H9 (cell line): ENCODE measurements at regions not wholly inside any gene's neighbourhood (a gene's known extent, or its start where the extent isn't known, plus 50 kb on each side); places are given as distances from the start of the nearest gene placed in this dataset.

Experiments
- DNase-seq: peaks from one replicate; pipeline ENCODE4 v3.0.0-alpha.2; 2017
- H2AFZ ChIP-seq: one replicate; pipeline ENCODE4 v1.6.1; 2013; ENCODE audit warnings: mild to moderate bottlenecking, low read length, control low read depth, moderate library complexity
- H2AK5ac ChIP-seq: 2 replicates; pipeline ENCODE4 v1.6.1; 2013; ENCODE audit warnings: low read length, control low read depth, mixed read lengths; ENCODE audit not compliant: insufficient read length
- H2BK120ac ChIP-seq: one replicate; pipeline ENCODE4 v1.6.1; 2013; ENCODE audit warnings: low read depth, mild to moderate bottlenecking, low read length, control low read depth, inconsistent platforms; ENCODE audit not compliant: poor library complexity, severe bottlenecking
- H2BK12ac ChIP-seq: 2 replicates; pipeline ENCODE4 v1.6.1; 2013; ENCODE audit warnings: low read length, control low read depth, mixed read lengths, low read depth; ENCODE audit not compliant: insufficient read length
- H2BK15ac ChIP-seq: 2 replicates; pipeline ENCODE4 v1.6.1; 2013; ENCODE audit warnings: low read depth, low read length, control low read depth
- H2BK20ac ChIP-seq: one replicate; pipeline ENCODE4 v1.6.1; 2013; ENCODE audit warnings: low read depth, mild to moderate bottlenecking, low read length, control low read depth, inconsistent platforms; ENCODE audit not compliant: poor library complexity, severe bottlenecking
- H2BK5ac ChIP-seq: 2 replicates; pipeline ENCODE4 v1.6.1; 2013; ENCODE audit warnings: low read length, control low read depth, mixed read lengths; ENCODE audit not compliant: insufficient read length
- H3K14ac ChIP-seq: 2 replicates; pipeline ENCODE4 v1.6.1; 2013; ENCODE audit warnings: low read length, control low read depth; ENCODE audit not compliant: insufficient read depth
- H3K18ac ChIP-seq: 2 replicates; pipeline ENCODE4 v1.6.1; 2013; ENCODE audit warnings: low read depth, mild to moderate bottlenecking, mixed read lengths, low read length, control low read depth; ENCODE audit not compliant: insufficient read length
- H3K23ac ChIP-seq: 2 replicates; pipeline ENCODE4 v1.6.1; 2013; ENCODE audit warnings: low read length, control low read depth, mixed read lengths, low read depth; ENCODE audit not compliant: insufficient read length
- H3K23me2 ChIP-seq: 2 replicates; pipeline ENCODE4 v1.6.1; 2013; ENCODE audit warnings: low read depth, mild to moderate bottlenecking, mixed read lengths, low read length, control low read depth; ENCODE audit not compliant: insufficient read length, poor library complexity, severe bottlenecking
- H3K27ac ChIP-seq: 2 replicates; pipeline ENCODE4 v1.5.1; 2013; ENCODE audit warnings: low read length, control low read depth, mixed read lengths, low read depth; ENCODE audit not compliant: insufficient read length
- H3K27me3 ChIP-seq: 2 replicates; pipeline ENCODE4 v1.6.1; 2013; ENCODE audit warnings: low read length, control low read depth, inconsistent platforms; ENCODE audit not compliant: insufficient read depth
- H3K4ac ChIP-seq: 2 replicates; pipeline ENCODE4 v1.6.1; 2013; ENCODE audit warnings: low read depth, mild to moderate bottlenecking, control low read depth, inconsistent platforms, low read length, moderate library complexity
- H3K4me1 ChIP-seq: 2 replicates; pipeline ENCODE4 v1.6.1; 2013; ENCODE audit warnings: low read length, control low read depth, inconsistent platforms; ENCODE audit not compliant: insufficient read depth
- H3K4me2 ChIP-seq: 2 replicates; pipeline ENCODE4 v1.6.1; 2013; ENCODE audit warnings: low read length, control low read depth, mixed read lengths; ENCODE audit not compliant: insufficient read length, insufficient read depth
- H3K56ac ChIP-seq: 2 replicates; pipeline ENCODE4 v1.6.1; 2013; ENCODE audit warnings: low read depth, mild to moderate bottlenecking, mixed read lengths, low read length, control low read depth; ENCODE audit not compliant: insufficient read length
- H3K79me1 ChIP-seq: 2 replicates; pipeline ENCODE4 v1.6.1; 2013; ENCODE audit warnings: low read depth, mild to moderate bottlenecking, moderate library complexity, low read length, control low read depth, inconsistent platforms; ENCODE audit not compliant: insufficient read depth, poor library complexity, severe bottlenecking
- H3K79me2 ChIP-seq: 2 replicates; pipeline ENCODE4 v1.6.1; 2013; ENCODE audit warnings: low read length, control low read depth, inconsistent platforms; ENCODE audit not compliant: insufficient read depth
- H3K9ac ChIP-seq: 2 replicates; pipeline ENCODE4 v1.6.1; 2013; ENCODE audit warnings: low read length, control low read depth, mixed read lengths; ENCODE audit not compliant: insufficient read length; ENCODE audit errors: extremely low read depth
- H3K9me3 ChIP-seq: one replicate; pipeline ENCODE4 v1.6.1; 2013; ENCODE audit warnings: low read depth, low read length, inconsistent platforms; ENCODE audit not compliant: control insufficient read depth
- H3T11ph ChIP-seq: one replicate; pipeline ENCODE4 v1.6.1; 2013; ENCODE audit warnings: mild to moderate bottlenecking, low read length, control low read depth, inconsistent platforms
- H4K20me1 ChIP-seq: one replicate; pipeline ENCODE4 v1.6.1; 2013; ENCODE audit not compliant: control insufficient read depth, insufficient read length, insufficient read depth
- H4K5ac ChIP-seq: 2 replicates; pipeline ENCODE4 v1.6.1; 2013; ENCODE audit warnings: low read depth, mild to moderate bottlenecking, mixed read lengths, low read length, control low read depth; ENCODE audit not compliant: insufficient read length
- H4K8ac ChIP-seq: replicated peaks from 2 replicates; pipeline ENCODE4 v1.6.1; 2013; ENCODE audit warnings: low read length, control low read depth, mixed read lengths, low read depth; ENCODE audit not compliant: insufficient read length
- H4K91ac ChIP-seq: 2 replicates; pipeline ENCODE4 v1.6.1; 2013; ENCODE audit warnings: low read depth, mild to moderate bottlenecking, moderate library complexity, mixed read lengths, low read length, control low read depth; ENCODE audit not compliant: insufficient read length
- H3K27ac Mint-ChIP-seq, 3 experiments: 2 replicates in 2 of 3; 3 replicates in 1 of 3; pipeline ENCODE4 v1.8.0; 2020 to 2021; ENCODE audit warnings: mixed read lengths in 3 of 3, mild to moderate bottlenecking in 1 of 3, moderate library complexity in 1 of 3
- H3K27me3 Mint-ChIP-seq: 2 replicates; pipeline ENCODE4 v1.8.0; 2021; ENCODE audit warnings: low read depth, mild to moderate bottlenecking, moderate library complexity, mixed read lengths
- H3K36me3 Mint-ChIP-seq, 3 experiments: 2 replicates in 2 of 3; 3 replicates in 1 of 3; pipeline ENCODE4 v1.8.0; 2020 to 2021; ENCODE audit warnings: low read depth in 3 of 3, mixed read lengths in 3 of 3; ENCODE audit not compliant: insufficient read depth in 1 of 3
- H3K4me1 Mint-ChIP-seq, 2 experiments: 2 replicates each; pipeline ENCODE4 v1.8.0; 2020; ENCODE audit warnings: mixed read lengths in 2 of 2
- H3K4me3 Mint-ChIP-seq, 2 experiments: 2 replicates in 1 of 2; 3 replicates in 1 of 2; pipeline ENCODE4 v1.8.0; 2020 to 2021; ENCODE audit warnings: mild to moderate bottlenecking in 2 of 2, mixed read lengths in 2 of 2, moderate library complexity in 1 of 2
- H3K9me3 Mint-ChIP-seq, 2 experiments: 2 replicates in 1 of 2; 3 replicates in 1 of 2; pipeline ENCODE4 v1.8.0; 2020; ENCODE audit warnings: mild to moderate bottlenecking in 2 of 2, mixed read lengths in 2 of 2, moderate library complexity in 1 of 2
- CTCF ChIP-seq: fragments of 200-600 bp; sonication (generic); conservative IDR thresholded peaks from 3 replicates; pipeline ENCODE4 v1.8.0; 2021; ENCODE audit warnings: antibody characterized with exemption, mild to moderate bottlenecking
- WGBS: extraction: QIAGEN DNeasy Blood & Tissue Kit; methylation state at CpG from one replicate; pipeline ENCODE4 v1.1.7; 2013; ENCODE audit warnings: missing lambda C conversion rate, low lambda C conversion rate, mixed read lengths; ENCODE audit not compliant: insufficient read length; ENCODE audit errors: extremely low coverage; 5-methylcytosine and 5-hydroxymethylcytosine counted together

GRCh38 chr6:143586557-143586956 is 75.0 kb upstream of the FUCA2 start:
- TF ChIP-seq CTCF = no peak
- no peak overlapping the region for H3K9ac ChIP-seq
- no peak overlapping the region for H3K23ac ChIP-seq
- no peak overlapping the region for H3K27ac ChIP-seq
- H2BK20ac ChIP-seq = no peak overlapping the region
- H3K4me2 ChIP-seq = no peak overlapping the region
- no peak overlapping the region for H3K27ac Mint-ChIP-seq
- H3K23me2 ChIP-seq = no peaks in the 10 kb centered on the region
- H3K18ac ChIP-seq = no peak overlapping the region
- no peak overlapping the region for H2BK12ac ChIP-seq
- peaks cover 11 to 12% of the 10 kb centered on the region in 2 experiments; a peak in 3 of 4 replicates for H3K4me1 Mint-ChIP-seq
- H4K20me1 ChIP-seq = no peaks in the 10 kb centered on the region
- no peak overlapping the region for H2AFZ ChIP-seq
- no peak overlapping the region for H4K91ac ChIP-seq
- H3K56ac ChIP-seq = no peak overlapping the region
- no peak overlapping the region for H2AK5ac ChIP-seq
- no CpG with 5 or more reads among the region's 6 CpGs for WGBS
- peaks cover 2% of the 10 kb centered on the region; the same call in 1 of the 2 replicates for H3K4me1 ChIP-seq
- DNase-seq = no peak
- no peak overlapping the region for H4K8ac ChIP-seq
- H3K4ac ChIP-seq = no peak overlapping the region
- no peak overlapping the region for H3K14ac ChIP-seq
- no peak overlapping the region for H3T11ph ChIP-seq
- H3K27me3 Mint-ChIP-seq = no peaks in the 10 kb centered on the region
- no peaks in the 10 kb centered on the region for H3K36me3 Mint-ChIP-seq
- H2BK5ac ChIP-seq = no peak overlapping the region
- H4K5ac ChIP-seq = no peak overlapping the region
- no peak overlapping the region for H3K4me3 Mint-ChIP-seq
- no peaks in the 10 kb centered on the region for H3K79me2 ChIP-seq
- no peaks in the 10 kb centered on the region for H3K27me3 ChIP-seq
- H3K79me1 ChIP-seq = no peaks in the 10 kb centered on the region
- no peaks in the 10 kb centered on the region for H3K9me3 ChIP-seq
- H3K9me3 Mint-ChIP-seq = no peaks in the 10 kb centered on the region
- H2BK15ac ChIP-seq = no peak overlapping the region
- H2BK120ac ChIP-seq = no peak overlapping the region
